ENCODE measurements at regions not wholly inside any gene's neighbourhood (a gene's known extent, or its start where the extent isn't known, plus 50 kb on each side); places are given as distances from the start of the nearest gene placed in this dataset.

DNA sequence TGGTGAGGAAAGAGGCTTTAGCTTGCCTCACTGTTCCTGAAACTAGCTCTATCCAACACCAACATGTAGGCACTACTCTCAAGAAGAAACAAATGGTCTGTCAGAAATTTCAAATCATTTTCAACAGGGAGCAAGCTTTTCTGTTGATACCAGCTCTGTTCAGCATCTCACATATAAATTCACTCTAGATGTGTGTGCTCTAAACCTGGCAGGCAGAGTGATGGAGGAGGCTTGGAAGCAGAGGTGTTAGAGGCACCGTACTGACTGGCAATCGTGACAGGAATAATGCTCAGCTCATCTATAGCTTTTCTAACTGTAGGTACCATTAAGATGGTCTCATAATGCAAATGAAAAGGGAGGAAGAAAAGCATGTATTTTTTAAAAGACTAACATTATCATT, 597.2 kb upstream of the NECTIN3 start:
- intact Hi-C loops (cut with micrococcal nuclease) = no loop called here
- peaks cover 0 to 3% (median 0%) of the 10 kb centered on the region in 11 donors for H3K9me3 Mint-ChIP-seq
- Histone ChIP-seq H3K4me3 (ENCODE audit: low read length) (no peak overlapping the region), H3K36me3 (ENCODE audit: control insufficient read depth in 2 of 3, insufficient read depth in 3 of 3, low read length in 3 of 3) (no peaks in the 10 kb centered on the region), H3K9me3 (ENCODE audit: control insufficient read depth in 2 of 3, low read length in 3 of 3) (no peaks in the 10 kb centered on the region), H3K27ac (ENCODE audit: low read depth, low read length) (no peak overlapping the region), H3K4me1 (ENCODE audit: control insufficient read depth in 2 of 2, insufficient read depth in 2 of 2, low read length in 2 of 2) (no peaks in the 10 kb centered on the region), H3K27me3 (ENCODE audit: control insufficient read depth in 2 of 2, insufficient read depth in 2 of 2, low read length in 2 of 2) (no peaks in the 10 kb centered on the region)
- H3K27ac Mint-ChIP-seq = peak overlapping the region in 1 of 9 donors; percentile 1
- H3K4me3 Mint-ChIP-seq = no peak overlapping the region
- CTCF ChIA-PET = interaction anchor here (1.1 kb wide), 1 partner anchor 605 kb away, joined by 4 read pairs; no protein-coding TSS in a partner anchor
- DNase-seq (no peak), ATAC-seq (no peak)
- H3K4me1 Mint-ChIP-seq = no peaks in the 10 kb centered on the region
- peaks cover 2 to 28% (median 5%) of the 10 kb centered on the region in 5 donors for H3K27me3 Mint-ChIP-seq
- H3K36me3 Mint-ChIP-seq = no peaks in the 10 kb centered on the region
- POLR2A ChIA-PET = no interaction called here

DNA sequence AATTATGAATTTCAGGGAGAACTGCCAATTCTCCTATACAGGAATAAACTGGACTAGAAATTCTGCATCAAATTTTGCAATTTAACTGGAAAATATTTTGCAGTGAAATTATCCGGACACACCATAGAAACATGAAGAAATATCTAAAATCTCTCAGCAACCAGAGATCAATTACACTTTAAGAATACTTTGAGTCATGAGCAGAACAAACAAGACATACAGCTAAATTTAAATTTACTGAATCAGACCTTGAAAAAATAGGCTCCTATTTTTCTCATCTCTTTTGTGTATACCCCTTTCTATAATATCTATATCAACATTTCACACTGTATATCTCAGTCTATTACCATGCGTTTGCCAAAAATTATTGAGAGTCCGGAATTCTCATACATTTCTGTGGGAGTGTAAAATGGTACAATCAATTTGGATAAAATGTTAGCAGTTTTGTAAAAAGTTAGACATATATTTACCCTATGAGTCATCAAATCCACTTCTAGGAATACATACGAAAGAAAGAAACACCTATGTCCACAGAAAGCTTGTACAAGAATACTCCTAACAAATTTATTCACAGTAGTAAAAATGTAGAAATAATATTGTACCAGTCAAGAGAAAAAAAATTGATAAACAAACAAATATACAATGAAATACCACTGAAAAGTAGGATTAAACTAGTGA, 593.1 kb upstream of the NECTIN3 start:
- H3K4me1 Mint-ChIP-seq = no peaks in the 10 kb centered on the region
- H3K4me3 ChIP-seq (ENCODE audit: low read length) = no peak overlapping the region
- H3K27ac Mint-ChIP-seq = no peak overlapping the region
- ChIA-PET POLR2A (no interaction called here), CTCF (no interaction called here)
- ATAC-seq = no peak
- no peaks in the 10 kb centered on the region for H3K36me3 ChIP-seq (ENCODE audit: control insufficient read depth in 2 of 3, insufficient read depth in 3 of 3, low read length in 3 of 3)
- no peak overlapping the region for H3K4me3 Mint-ChIP-seq
- no peaks in the 10 kb centered on the region for H3K27me3 ChIP-seq (ENCODE audit: control insufficient read depth in 2 of 2, insufficient read depth in 2 of 2, low read length in 2 of 2)
- intact Hi-C loops (cut with micrococcal nuclease) = no loop called here
- H3K27ac ChIP-seq (ENCODE audit: low read depth, low read length) = no peak overlapping the region
- no peaks in the 10 kb centered on the region for H3K36me3 Mint-ChIP-seq
- peaks cover 0 to 10% (median 3%) of the 10 kb centered on the region in 11 donors for H3K9me3 Mint-ChIP-seq
- H3K9me3 ChIP-seq (ENCODE audit: control insufficient read depth in 2 of 3, low read length in 3 of 3) = no peaks in the 10 kb centered on the region
- DNase-seq = no peak
- no peaks in the 10 kb centered on the region for H3K4me1 ChIP-seq (ENCODE audit: control insufficient read depth in 2 of 2, insufficient read depth in 2 of 2, low read length in 2 of 2)
- peaks cover 0 to 38% (median 9%) of the 10 kb centered on the region in 5 donors for H3K27me3 Mint-ChIP-seq

DNA sequence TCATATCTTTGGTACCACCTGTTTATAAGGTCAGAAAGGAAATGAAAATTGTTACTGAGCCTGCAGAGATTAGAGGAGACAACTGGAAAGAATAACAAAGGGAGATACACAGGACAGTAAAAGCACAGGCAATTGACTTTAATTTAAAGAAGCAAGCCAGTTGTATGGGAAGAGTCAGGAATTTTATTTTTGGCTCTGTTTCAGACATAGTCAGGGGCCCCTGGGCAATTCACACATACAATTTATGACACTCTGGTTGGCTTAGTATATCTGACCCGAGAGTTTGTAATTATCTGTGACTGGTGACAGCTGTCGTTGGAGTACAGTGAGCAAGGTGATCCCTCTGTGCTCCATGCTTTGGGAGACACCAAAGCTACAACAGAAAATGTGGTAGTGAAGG, 591.9 kb upstream of the NECTIN3 start:
- no peaks in the 10 kb centered on the region for H3K36me3 Mint-ChIP-seq
- intact Hi-C loops (cut with micrococcal nuclease) = no loop called here
- H3K9me3 Mint-ChIP-seq = peaks cover 0 to 22% (median 7%) of the 10 kb centered on the region in 11 donors
- H3K4me1 Mint-ChIP-seq = no peaks in the 10 kb centered on the region
- H3K27me3 ChIP-seq (ENCODE audit: control insufficient read depth in 2 of 2, insufficient read depth in 2 of 2, low read length in 2 of 2) = no peaks in the 10 kb centered on the region
- DNase-seq (no peak), ATAC-seq (no peak)
- POLR2A ChIA-PET = no interaction called here
- no peak overlapping the region for H3K4me3 Mint-ChIP-seq
- no peaks in the 10 kb centered on the region for H3K4me1 ChIP-seq (ENCODE audit: control insufficient read depth in 2 of 2, insufficient read depth in 2 of 2, low read length in 2 of 2)
- peaks cover 0 to 4% (median 0%) of the 10 kb centered on the region in 3 experiments for H3K9me3 ChIP-seq (ENCODE audit: control insufficient read depth in 2 of 3, low read length in 3 of 3)
- no peaks in the 10 kb centered on the region for H3K36me3 ChIP-seq (ENCODE audit: control insufficient read depth in 2 of 3, insufficient read depth in 3 of 3, low read length in 3 of 3)
- no peak overlapping the region for H3K27ac Mint-ChIP-seq
- no peak overlapping the region for H3K27ac ChIP-seq (ENCODE audit: low read depth, low read length)
- H3K27me3 Mint-ChIP-seq = peaks cover 0 to 33% (median 9%) of the 10 kb centered on the region in 5 donors
- no peak overlapping the region for H3K4me3 ChIP-seq (ENCODE audit: low read length)
- CTCF ChIA-PET = no interaction called here

DNA sequence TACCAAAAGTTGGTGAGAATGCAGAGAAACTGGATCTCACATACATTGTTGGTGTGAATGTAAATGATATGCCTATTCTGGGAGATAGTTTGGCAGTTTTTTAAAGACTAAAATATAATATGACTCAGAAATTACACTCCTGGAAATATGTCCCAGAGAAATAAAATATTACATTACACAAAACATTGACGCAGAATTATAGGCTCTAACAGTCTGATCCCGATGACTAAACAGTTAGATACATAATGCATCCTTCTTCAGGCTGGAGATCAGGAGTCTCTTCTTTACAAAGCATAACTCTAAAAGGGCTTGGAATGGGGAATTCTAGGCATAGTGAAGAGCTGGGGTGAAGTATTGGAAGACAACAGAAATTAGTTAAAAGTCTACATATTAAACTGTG, 586.2 kb upstream of the NECTIN3 start:
- Histone ChIP-seq H3K27me3 (ENCODE audit: control insufficient read depth in 2 of 2, insufficient read depth in 2 of 2, low read length in 2 of 2) (peaks cover 0 to 4% of the 10 kb centered on the region in 2 donors), H3K36me3 (ENCODE audit: control insufficient read depth in 2 of 3, insufficient read depth in 3 of 3, low read length in 3 of 3) (no peaks in the 10 kb centered on the region), H3K4me1 (ENCODE audit: control insufficient read depth in 2 of 2, insufficient read depth in 2 of 2, low read length in 2 of 2) (no peaks in the 10 kb centered on the region), H3K9me3 (ENCODE audit: control insufficient read depth in 2 of 3, low read length in 3 of 3) (peaks cover 0 to 27% (median 0%) of the 10 kb centered on the region in 3 experiments), H3K4me3 (ENCODE audit: low read length) (no peak overlapping the region), H3K27ac (ENCODE audit: low read depth, low read length) (no peak overlapping the region)
- POLR2A ChIA-PET = no interaction called here
- intact Hi-C loops (cut with micrococcal nuclease) = no loop called here
- no peaks in the 10 kb centered on the region for H3K4me1 Mint-ChIP-seq
- H3K4me3 Mint-ChIP-seq = no peak overlapping the region
- DNase-seq (no peak), ATAC-seq (no peak)
- H3K36me3 Mint-ChIP-seq = peaks cover 0 to 10% (median 0%) of the 10 kb centered on the region in 5 donors
- H3K27ac Mint-ChIP-seq = no peak overlapping the region
- H3K9me3 Mint-ChIP-seq = peaks cover 8 to 71% (median 29%) of the 10 kb centered on the region in 11 donors
- H3K27me3 Mint-ChIP-seq = peaks cover 0 to 14% (median 0%) of the 10 kb centered on the region in 5 donors
- CTCF ChIA-PET = no interaction called here

DNA sequence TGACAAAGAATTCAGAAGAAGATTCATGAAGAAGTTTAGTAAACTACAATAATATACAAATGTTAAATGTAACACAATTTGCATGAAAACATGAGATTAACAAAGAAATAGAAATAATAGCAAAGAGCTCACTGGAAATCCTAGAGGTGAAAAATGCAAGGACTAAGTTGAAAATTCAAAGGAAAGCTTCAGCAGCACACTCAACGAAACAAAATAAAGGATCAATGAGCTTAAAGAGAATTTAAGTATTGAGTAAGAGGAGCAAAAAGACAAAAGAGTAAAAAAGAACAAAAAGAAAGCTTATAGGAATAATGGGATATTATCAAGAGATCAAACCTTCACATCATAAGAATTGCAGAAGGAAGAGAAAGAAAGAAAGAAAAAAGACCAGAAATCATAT, 583.8 kb upstream of the NECTIN3 start:
- Mint-ChIP-seq H3K4me3 (no peak overlapping the region), H3K9me3 (peaks cover 3 to 64% (median 31%) of the 10 kb centered on the region in 11 donors), H3K27ac (no peak overlapping the region), H3K4me1 (no peaks in the 10 kb centered on the region), H3K36me3 (peaks cover 0 to 10% (median 0%) of the 10 kb centered on the region in 5 donors), H3K27me3 (peaks cover 0 to 13% (median 0%) of the 10 kb centered on the region in 5 donors)
- no peaks in the 10 kb centered on the region for H3K36me3 ChIP-seq (ENCODE audit: control insufficient read depth in 2 of 3, insufficient read depth in 3 of 3, low read length in 3 of 3)
- no peak overlapping the region for H3K4me3 ChIP-seq (ENCODE audit: low read length)
- intact Hi-C loops (cut with micrococcal nuclease) = no loop called here
- no peaks in the 10 kb centered on the region for H3K4me1 ChIP-seq (ENCODE audit: control insufficient read depth in 2 of 2, insufficient read depth in 2 of 2, low read length in 2 of 2)
- no peak overlapping the region for H3K27ac ChIP-seq (ENCODE audit: low read depth, low read length)
- CTCF ChIA-PET = no interaction called here
- no peak for ATAC-seq
- no peak for DNase-seq
- POLR2A ChIA-PET = no interaction called here
- H3K27me3 ChIP-seq (ENCODE audit: control insufficient read depth in 2 of 2, insufficient read depth in 2 of 2, low read length in 2 of 2) = peaks cover 0 to 4% of the 10 kb centered on the region in 2 donors
- H3K9me3 ChIP-seq (ENCODE audit: control insufficient read depth in 2 of 3, low read length in 3 of 3) = peaks cover 0 to 27% (median 0%) of the 10 kb centered on the region in 3 experiments

DNA sequence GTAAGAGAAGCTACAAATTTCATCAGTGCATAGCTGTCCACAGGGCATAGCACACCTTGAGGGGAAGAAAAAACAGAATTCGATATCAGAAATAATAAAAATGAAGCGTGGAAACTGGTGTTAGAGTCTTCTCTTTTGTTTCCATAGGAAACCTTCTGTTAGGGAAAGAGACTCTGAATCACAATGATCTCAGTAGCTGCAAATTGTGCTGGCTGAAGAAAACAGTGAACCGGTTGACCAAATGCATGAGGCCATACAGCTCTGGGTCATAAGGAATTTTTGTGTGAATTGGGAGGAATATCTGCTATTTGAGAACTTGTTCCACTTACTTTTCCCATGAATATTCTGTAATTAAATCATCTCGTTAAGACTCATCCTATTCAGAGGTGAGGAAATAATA, 580.2 kb upstream of the NECTIN3 start:
- DNase-seq (no peak), ATAC-seq (no peak)
- CTCF ChIA-PET = no interaction called here

DNA sequence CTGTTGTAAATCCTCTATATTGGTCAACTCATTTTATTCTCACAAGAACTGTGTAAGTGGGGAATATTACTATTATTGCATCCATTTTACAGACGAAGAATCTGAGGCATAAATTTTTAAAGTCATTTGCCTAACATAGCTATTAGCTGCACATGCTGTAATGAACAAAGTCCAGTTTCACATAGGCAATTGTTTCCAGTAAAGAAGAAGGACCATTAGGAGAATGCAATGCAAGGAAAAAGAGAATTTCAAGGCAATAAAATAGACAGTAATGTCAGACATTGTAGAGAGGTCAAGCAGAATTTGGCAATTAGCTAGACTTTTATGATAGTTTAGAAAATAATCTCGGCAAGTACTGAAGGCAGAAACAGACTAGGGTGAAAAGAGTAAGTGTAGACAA, 578.7 kb upstream of the NECTIN3 start:
- Mint-ChIP-seq H3K27ac (no peak overlapping the region), H3K9me3 (peaks cover 1 to 20% (median 9%) of the 10 kb centered on the region in 11 donors), H3K4me3 (no peak overlapping the region), H3K27me3 (peaks cover 0 to 13% (median 5%) of the 10 kb centered on the region in 5 donors), H3K36me3 (peaks cover 0 to under 1% (median 0%) of the 10 kb centered on the region in 5 donors), H3K4me1 (no peaks in the 10 kb centered on the region)
- no peak overlapping the region for H3K27ac ChIP-seq (ENCODE audit: low read depth, low read length)
- ChIA-PET POLR2A (no interaction called here), CTCF (no interaction called here)
- peaks cover 0 to 4% of the 10 kb centered on the region in 2 donors for H3K27me3 ChIP-seq (ENCODE audit: control insufficient read depth in 2 of 2, insufficient read depth in 2 of 2, low read length in 2 of 2)
- no peaks in the 10 kb centered on the region for H3K4me1 ChIP-seq (ENCODE audit: control insufficient read depth in 2 of 2, insufficient read depth in 2 of 2, low read length in 2 of 2)
- ATAC-seq (no peak), DNase-seq (no peak)
- H3K36me3 ChIP-seq (ENCODE audit: control insufficient read depth in 2 of 3, insufficient read depth in 3 of 3, low read length in 3 of 3) = no peaks in the 10 kb centered on the region
- H3K9me3 ChIP-seq (ENCODE audit: control insufficient read depth in 2 of 3, low read length in 3 of 3) = peaks cover 0 to 4% (median 0%) of the 10 kb centered on the region in 3 experiments
- intact Hi-C loops (cut with micrococcal nuclease) = no loop called here
- H3K4me3 ChIP-seq (ENCODE audit: low read length) = no peak overlapping the region

More for the DNA sequence above, 580.2 kb upstream of the NECTIN3 start:
- peaks cover 0 to 19% (median 0%) of the 10 kb centered on the region in 3 experiments for H3K9me3 ChIP-seq (ENCODE audit: control insufficient read depth in 2 of 3, low read length in 3 of 3)
- Mint-ChIP-seq H3K27ac (no peak overlapping the region), H3K27me3 (peaks cover 0 to 13% (median 0%) of the 10 kb centered on the region in 5 donors), H3K4me1 (no peaks in the 10 kb centered on the region), H3K4me3 (no peak overlapping the region), H3K36me3 (peaks cover 0 to 10% (median 0%) of the 10 kb centered on the region in 5 donors), H3K9me3 (peaks cover 3 to 35% (median 16%) of the 10 kb centered on the region in 11 donors)
- H3K36me3 ChIP-seq (ENCODE audit: control insufficient read depth in 2 of 3, insufficient read depth in 3 of 3, low read length in 3 of 3) = no peaks in the 10 kb centered on the region
- intact Hi-C loops (cut with micrococcal nuclease) = no loop called here
- H3K27me3 ChIP-seq (ENCODE audit: control insufficient read depth in 2 of 2, insufficient read depth in 2 of 2, low read length in 2 of 2) = peaks cover 0 to 4% of the 10 kb centered on the region in 2 donors
- no peak overlapping the region for H3K4me3 ChIP-seq (ENCODE audit: low read length)
- H3K27ac ChIP-seq (ENCODE audit: low read depth, low read length) = no peak overlapping the region
- H3K4me1 ChIP-seq (ENCODE audit: control insufficient read depth in 2 of 2, insufficient read depth in 2 of 2, low read length in 2 of 2) = no peaks in the 10 kb centered on the region
- POLR2A ChIA-PET = interaction anchor here (0.6 kb wide), 1 partner anchor 139 kb away, joined by 4 read pairs; no protein-coding TSS in a partner anchor

All from naive thymus-derived CD4-positive, alpha-beta T cell (primary cell).